Endodermal cell (in vitro differentiated cells): ENCODE measurements at regions not wholly inside any gene's neighbourhood (a gene's known extent, or its start where the extent isn't known, plus 50 kb on each side); places are given as distances from the start of the nearest gene placed in this dataset.

Experiments used
- DNase-seq: peaks from one replicate; pipeline ENCODE4 v3.0.0-alpha.2; 2017
- H3K27ac ChIP-seq: 2 replicates; pipeline ENCODE4 v1.5.1; 2013; ENCODE audit warnings: mild to moderate bottlenecking, low read depth, low read length, moderate library complexity
- H3K27me3 ChIP-seq: 2 replicates; pipeline ENCODE4 v1.6.1; 2013; ENCODE audit warnings: mild to moderate bottlenecking, low read length, moderate library complexity; ENCODE audit not compliant: insufficient read depth, control insufficient read depth, poor library complexity, severe bottlenecking
- H3K36me3 ChIP-seq: 2 replicates; pipeline ENCODE4 v1.7.0; 2013; ENCODE audit warnings: mild to moderate bottlenecking, low read length, moderate library complexity; ENCODE audit not compliant: control insufficient read depth, insufficient read depth
- H3K4me1 ChIP-seq: one replicate; pipeline ENCODE4 v1.7.0; 2013; ENCODE audit warnings: low read length; ENCODE audit not compliant: control insufficient read depth, insufficient read depth
- H3K4me3 ChIP-seq: 2 replicates; pipeline ENCODE4 v1.5.1; 2013; ENCODE audit warnings: mild to moderate bottlenecking, low read length, moderate library complexity
- H3K9ac ChIP-seq: 2 replicates; pipeline ENCODE4 v1.6.1; 2013; ENCODE audit warnings: mild to moderate bottlenecking, low read length, moderate library complexity; ENCODE audit not compliant: poor library complexity, severe bottlenecking; ENCODE audit errors: extremely low read depth
- H3K9me3 ChIP-seq: 2 replicates; pipeline ENCODE4 v1.6.1; 2013; ENCODE audit warnings: mild to moderate bottlenecking, low read length, moderate library complexity; ENCODE audit not compliant: control insufficient read depth
- H3K27ac Mint-ChIP-seq: 2 replicates; pipeline ENCODE4 v1.8.0; 2020; ENCODE audit warnings: mixed read lengths
- H3K27me3 Mint-ChIP-seq: 2 replicates; pipeline ENCODE4 v1.8.0; 2021; ENCODE audit warnings: mild to moderate bottlenecking, mixed read lengths; ENCODE audit not compliant: insufficient read depth
- H3K36me3 Mint-ChIP-seq: 2 replicates; pipeline ENCODE4 v1.8.0; 2020; ENCODE audit warnings: low read depth, mixed read lengths
- H3K4me1 Mint-ChIP-seq: 2 replicates; pipeline ENCODE4 v1.8.0; 2020; ENCODE audit warnings: mixed read lengths
- H3K4me3 Mint-ChIP-seq: 2 replicates; pipeline ENCODE4 v1.8.0; 2020; ENCODE audit warnings: mild to moderate bottlenecking, moderate library complexity, mixed read lengths
- H3K9me3 Mint-ChIP-seq: 2 replicates; pipeline ENCODE4 v1.8.0; 2020; ENCODE audit warnings: mild to moderate bottlenecking, mixed read lengths
- WGBS, 2 experiments: methylation state at CpG; one replicate each; pipeline versions ENCODE4 v1.1.5 to v1.1.7; 2013; ENCODE audit warnings: missing lambda C conversion rate in 2 of 2, mixed read lengths in 1 of 2; ENCODE audit not compliant: insufficient coverage in 1 of 2, insufficient read length in 1 of 2; 5-methylcytosine and 5-hydroxymethylcytosine counted together
- TF ChIP-seq, protein P1 (sequence below): fragments of 200-600 bp; sonication (generic); conservative IDR thresholded peaks from 2 replicates; pipeline ENCODE4 v1.5.0; 2021; ENCODE audit warnings: antibody characterized with exemption, mild to moderate bottlenecking

DNA sequence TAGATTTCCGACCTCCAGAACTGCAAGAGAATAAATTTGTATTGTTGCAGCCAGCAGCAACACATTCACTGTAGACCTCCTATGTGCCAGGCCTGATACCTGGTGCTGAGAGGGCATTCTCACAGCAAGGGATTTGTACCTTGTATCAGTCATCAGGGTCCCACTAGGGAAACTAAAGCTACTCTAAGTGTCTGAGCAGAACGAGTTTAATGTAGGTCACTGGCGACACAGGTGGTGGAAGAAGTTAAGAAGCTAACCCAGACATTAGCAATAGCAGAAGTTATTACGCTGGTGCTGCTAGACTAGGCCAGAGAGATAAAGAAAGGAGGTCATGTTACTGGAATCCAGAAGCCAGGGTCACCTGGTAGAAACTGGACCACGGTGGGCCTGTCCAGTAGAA is 60.5 kb upstream of the BCL6 start:
- H3K4me1 Mint-ChIP-seq, result peaks cover 28% of the 10 kb centered on the region
- Histone ChIP-seq H3K36me3 (no peaks in the 10 kb centered on the region), H3K9ac (no peak overlapping the region), H3K4me3 (no peak overlapping the region), H3K9me3 (peaks cover 5% of the 10 kb centered on the region), H3K4me1 (peaks cover 7% of the 10 kb centered on the region), H3K27me3 (no peaks in the 10 kb centered on the region), H3K27ac (no peak overlapping the region)
- H3K27ac Mint-ChIP-seq, result no peak overlapping the region
- DNase-seq, result no peak
- peaks cover 7% of the 10 kb centered on the region for H3K9me3 Mint-ChIP-seq
- peaks cover 6% of the 10 kb centered on the region for H3K27me3 Mint-ChIP-seq
- H3K4me3 Mint-ChIP-seq, result no peak overlapping the region
- WGBS, 2 experiments, result 91 to 93% methylated on average over 4 to 5 of the region's 5 CpGs
- TF ChIP-seq, protein P1, sequence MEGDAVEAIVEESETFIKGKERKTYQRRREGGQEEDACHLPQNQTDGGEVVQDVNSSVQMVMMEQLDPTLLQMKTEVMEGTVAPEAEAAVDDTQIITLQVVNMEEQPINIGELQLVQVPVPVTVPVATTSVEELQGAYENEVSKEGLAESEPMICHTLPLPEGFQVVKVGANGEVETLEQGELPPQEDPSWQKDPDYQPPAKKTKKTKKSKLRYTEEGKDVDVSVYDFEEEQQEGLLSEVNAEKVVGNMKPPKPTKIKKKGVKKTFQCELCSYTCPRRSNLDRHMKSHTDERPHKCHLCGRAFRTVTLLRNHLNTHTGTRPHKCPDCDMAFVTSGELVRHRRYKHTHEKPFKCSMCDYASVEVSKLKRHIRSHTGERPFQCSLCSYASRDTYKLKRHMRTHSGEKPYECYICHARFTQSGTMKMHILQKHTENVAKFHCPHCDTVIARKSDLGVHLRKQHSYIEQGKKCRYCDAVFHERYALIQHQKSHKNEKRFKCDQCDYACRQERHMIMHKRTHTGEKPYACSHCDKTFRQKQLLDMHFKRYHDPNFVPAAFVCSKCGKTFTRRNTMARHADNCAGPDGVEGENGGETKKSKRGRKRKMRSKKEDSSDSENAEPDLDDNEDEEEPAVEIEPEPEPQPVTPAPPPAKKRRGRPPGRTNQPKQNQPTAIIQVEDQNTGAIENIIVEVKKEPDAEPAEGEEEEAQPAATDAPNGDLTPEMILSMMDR, result no peak
- no peaks in the 10 kb centered on the region for H3K36me3 Mint-ChIP-seq

DNA sequence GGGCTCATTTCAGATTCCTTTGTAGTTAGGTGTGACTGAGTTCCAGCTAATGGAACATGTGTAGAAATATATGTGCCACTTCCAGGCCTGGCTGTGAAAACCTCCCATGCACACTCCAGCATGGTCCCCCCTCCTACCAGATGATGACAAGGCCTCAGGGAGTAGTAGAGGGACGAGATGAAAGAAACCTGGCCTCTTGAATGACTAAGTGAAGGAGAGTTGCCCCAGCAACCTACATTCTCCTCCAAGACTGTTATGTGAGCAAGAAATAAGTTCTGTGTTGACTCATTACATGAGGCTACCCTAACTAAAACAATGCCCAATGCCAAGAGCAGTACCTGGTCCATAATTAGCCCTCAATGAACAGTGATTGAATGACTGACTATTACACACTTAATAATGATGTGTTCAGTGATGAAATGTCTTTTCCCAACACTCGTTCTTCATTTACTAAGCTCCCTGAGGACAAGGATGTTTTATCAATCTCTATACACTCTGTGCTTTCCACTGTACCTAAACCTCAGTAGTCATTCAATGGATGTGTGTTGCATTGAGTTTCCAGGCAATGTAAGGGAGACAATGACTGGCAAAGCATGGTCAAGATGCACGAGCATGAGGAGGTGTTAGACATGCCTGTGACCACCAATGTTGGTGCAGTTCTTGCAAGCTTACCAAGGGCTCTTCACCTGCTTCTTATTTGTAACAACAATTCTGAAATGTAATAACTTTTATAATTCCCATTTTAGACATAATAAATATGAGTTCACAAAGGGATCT is 62.0 kb upstream of the BCL6 start:
- TF ChIP-seq, protein P1, result no peak
- WGBS, 2 experiments, result 84 to 96% methylated on average over 3 of the region's 3 CpGs
- Mint-ChIP-seq H3K4me3 (no peak overlapping the region), H3K36me3 (no peaks in the 10 kb centered on the region), H3K4me1 (peaks cover 26% of the 10 kb centered on the region), H3K9me3 (peaks cover 7% of the 10 kb centered on the region), H3K27ac (no peak overlapping the region), H3K27me3 (peaks cover 2% of the 10 kb centered on the region)
- Histone ChIP-seq H3K9ac (no peak overlapping the region), H3K4me1 (peaks cover 5% of the 10 kb centered on the region), H3K4me3 (no peak overlapping the region), H3K9me3 (peaks cover 5% of the 10 kb centered on the region), H3K27me3 (no peaks in the 10 kb centered on the region), H3K36me3 (no peaks in the 10 kb centered on the region), H3K27ac (no peak overlapping the region)
- peak; percentile 5 for DNase-seq

DNA sequence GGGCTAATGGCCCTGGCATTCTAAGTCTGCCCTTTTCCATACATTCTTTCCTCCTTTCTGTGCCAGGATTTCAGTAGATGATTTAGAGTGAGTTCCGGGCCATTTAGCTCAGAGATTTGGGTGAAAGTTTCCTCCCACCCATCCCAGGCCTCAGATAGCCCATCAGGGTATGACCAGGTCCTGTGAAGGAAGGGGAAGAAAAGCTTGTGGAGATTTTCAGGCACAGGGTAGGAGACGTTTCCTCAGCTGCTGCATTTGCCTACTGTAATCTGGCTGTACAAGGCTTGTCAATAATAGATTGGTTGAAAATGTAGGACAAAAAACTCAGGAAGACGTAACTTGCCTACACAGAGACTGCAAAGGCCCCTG is 63.2 kb upstream of the BCL6 start:
- Histone ChIP-seq H3K27me3 (no peaks in the 10 kb centered on the region), H3K27ac (no peak overlapping the region), H3K36me3 (no peaks in the 10 kb centered on the region), H3K9ac (no peak overlapping the region), H3K4me3 (no peak overlapping the region), H3K4me1 (no peaks in the 10 kb centered on the region), H3K9me3 (peaks cover 5% of the 10 kb centered on the region)
- Mint-ChIP-seq H3K36me3 (no peaks in the 10 kb centered on the region), H3K4me3 (no peak overlapping the region), H3K4me1 (peaks cover 21% of the 10 kb centered on the region), H3K27me3 (peaks cover 2% of the 10 kb centered on the region), H3K27ac (no peak overlapping the region), H3K9me3 (peaks cover 7% of the 10 kb centered on the region)
- WGBS, 2 experiments, result 84 to 94% methylated on average over 2 to 3 of the region's 3 CpGs
- TF ChIP-seq, protein P1, result no peak
- DNase-seq, result peak; percentile 39
